GM21528 (cell line): ENCODE measurements at regions not wholly inside any gene's neighbourhood (a gene's known extent, or its start where the extent isn't known, plus 50 kb on each side); places are given as distances from the start of the nearest gene placed in this dataset.

ENCODE experiments used
- ATAC-seq: cut with Tn5 transposase; IDR thresholded peaks from one replicate; pipeline ENCODE4 v1.9.1; 2021; ENCODE audit warnings: mild to moderate bottlenecking, moderate library complexity; ENCODE audit not compliant: unreplicated experiment, low FRiP score

DNA sequence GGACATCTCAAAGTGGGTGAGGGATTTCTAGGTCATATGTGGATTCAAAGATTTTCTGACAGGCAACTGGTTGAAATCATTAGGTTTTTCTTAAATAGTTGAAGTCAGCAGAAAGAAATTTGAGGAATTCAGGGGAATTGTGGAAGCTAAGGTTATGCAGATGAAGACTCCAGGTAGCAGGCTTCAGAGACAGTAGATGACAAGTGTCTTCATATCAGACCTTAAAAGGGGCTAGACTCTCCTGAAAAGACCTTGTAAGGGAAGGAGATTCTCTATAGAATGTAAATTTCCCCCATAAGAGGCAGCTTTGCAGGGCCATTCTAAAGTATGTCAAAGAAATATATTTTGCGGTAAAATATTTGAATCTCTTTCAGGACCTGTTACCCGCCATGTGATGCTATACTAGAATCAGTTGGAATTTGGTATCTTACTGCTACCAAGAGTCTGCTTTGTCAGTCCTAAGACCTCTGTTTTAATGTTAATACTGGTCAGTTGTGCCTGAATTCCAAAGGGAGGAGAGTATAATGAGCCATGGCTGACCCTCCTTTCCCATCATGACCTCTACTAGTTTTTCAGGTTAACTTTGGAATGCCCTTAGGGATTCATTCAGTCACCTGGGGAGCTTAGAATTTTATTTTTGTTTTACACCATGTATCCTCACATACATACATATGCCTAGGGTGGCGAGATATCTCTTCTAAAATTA lies 1115.5 kb upstream of the SLC10A2 start:
- ATAC-seq: no peak

DNA sequence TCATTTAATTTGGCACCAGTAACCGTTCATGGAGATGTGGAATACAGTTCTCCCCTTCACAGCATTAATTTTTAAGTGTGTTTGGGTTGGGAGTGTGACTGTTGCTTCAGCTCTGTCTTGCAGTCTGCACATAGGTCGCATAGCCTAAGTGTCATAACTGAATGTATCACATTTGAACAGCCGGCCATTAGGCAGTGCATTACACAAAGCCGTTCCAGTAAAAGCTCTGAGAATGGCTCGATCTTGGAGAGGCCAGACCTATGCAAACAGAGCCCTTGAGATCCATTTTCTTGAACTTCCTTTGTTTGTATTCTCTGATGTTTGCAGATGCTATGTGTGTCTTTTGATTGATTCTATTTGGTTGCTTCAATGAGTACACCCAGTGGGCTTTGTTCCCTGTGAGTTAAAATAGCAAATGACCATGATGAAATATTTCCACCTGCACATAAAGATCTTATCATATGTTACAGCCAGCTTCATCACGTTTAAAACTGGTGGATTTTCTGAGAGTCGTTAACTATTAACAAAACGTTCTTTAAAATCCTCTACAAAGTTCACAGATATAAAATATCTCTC lies 1104.9 kb upstream of the SLC10A2 start:
- no peak for ATAC-seq

DNA sequence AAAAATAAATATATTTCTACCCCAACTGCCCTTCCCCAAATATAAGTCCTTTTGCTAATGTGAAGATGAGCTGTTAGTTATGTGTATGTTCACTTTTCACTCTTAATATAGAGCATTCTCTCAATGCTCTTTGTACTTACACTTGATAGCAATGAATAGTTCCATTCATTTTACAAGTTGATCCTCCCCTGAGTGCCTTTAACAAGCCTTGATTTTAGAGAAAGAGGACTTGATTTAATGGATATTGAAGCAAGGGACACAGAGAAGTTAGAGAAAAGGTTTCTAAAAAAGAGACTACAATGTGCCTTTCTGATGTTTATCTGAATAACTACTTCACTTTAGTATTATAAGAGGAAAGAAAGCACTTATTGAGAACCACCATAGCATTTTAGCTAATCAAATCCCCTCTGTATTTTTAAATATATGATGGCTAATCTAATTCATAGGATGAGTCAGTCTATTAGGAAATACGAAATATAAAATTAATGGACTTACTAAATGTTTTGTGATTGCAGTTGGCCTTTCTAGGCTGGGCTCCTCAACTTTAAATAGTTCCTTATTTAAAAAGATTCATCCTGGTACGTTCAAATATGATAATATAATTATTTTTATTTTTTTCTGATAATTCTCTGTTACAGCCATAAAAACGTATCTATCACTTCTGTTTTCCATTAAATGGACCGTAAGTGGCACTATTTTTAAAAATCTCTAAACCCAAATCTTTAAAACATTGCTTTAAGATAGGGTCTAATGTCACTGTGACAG lies 1097.8 kb upstream of the SLC10A2 start:
- no peak for ATAC-seq

DNA sequence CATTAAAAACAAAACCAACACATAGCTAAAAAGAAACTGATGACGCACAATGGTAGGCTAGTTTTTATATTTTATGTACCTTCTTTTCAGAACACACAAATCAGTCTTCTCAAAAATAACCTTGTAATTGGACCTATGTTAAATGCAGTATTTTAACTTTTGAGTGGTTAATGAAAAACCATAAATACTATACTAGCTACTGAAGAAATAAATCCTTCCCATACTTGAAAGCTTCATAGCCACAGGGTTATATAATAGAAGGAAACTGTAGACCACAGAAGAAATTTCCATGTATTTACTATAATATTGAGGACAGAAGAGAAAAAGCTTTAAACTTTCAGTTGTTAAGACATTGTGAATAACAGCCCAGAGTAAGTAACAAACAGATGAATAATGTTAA lies 1094.3 kb upstream of the SLC10A2 start:
- ATAC-seq: no peak

DNA sequence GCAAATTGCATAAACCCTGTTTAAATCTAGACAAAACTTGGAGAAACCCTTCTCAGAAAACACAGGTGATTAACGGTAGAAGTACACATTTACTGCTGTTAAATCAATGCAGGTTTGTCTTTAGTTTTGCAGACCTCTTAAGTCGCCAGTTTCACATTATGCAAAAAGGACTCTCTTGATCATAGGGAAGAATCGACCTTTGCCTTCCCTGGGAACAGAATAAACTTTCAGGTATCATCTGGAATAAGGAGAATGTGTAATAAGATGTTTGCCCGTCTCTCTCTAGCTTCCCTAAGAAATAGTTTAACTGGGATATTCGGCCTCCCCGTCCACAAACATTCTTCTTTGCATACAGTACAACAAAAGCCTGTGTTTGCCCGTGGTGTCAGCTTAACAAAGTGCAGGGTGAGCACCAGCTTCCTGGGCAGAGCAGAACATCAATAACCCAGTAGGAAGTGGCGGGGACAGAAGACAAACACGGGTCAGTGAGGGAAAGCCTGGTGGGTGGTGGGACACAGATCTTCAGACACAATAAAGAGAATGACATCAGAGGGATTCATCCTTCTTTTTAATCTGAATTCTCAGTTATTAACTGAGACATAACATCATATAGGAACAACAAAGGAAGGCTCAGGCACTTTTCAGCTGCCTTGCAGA lies 1077.7 kb upstream of the SLC10A2 start:
- ATAC-seq: no peak

DNA sequence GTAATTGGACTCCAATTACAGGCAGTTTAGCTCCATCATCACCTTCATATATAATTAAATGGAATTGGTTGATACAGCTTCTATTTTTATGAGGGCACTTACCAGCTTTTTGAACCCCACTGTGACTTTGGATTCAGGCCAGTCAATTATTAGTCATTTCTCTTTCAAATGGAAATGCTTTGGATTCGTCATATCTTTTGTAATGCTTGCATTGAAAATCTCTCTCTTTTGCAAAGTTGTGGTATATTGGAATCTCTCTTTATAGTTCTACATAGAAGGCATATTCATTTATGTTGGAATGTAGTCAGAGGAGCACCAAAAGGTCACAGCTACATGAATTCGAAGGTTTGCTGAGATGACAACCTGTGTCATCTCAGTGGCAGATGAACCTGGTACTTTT lies 1074.3 kb upstream of the SLC10A2 start:
- no peak for ATAC-seq

DNA sequence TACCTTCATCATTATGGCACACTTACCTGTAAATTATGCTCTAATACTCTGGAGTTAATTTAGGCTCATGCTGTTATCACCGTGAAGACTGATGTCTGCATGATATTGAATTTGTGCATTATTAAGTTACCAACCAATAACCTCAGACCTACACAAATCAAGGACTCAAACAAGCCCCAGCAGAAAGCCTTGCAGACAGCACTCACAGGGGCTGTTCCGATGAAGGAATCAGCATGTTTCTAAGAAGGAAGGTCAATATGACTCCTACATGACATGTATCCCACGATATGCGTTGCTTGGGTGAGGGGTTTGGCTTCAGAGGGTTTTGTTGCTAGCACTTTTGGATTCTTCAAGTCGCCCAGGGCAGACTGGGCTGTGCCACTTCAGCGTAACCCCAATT lies 1071.2 kb upstream of the SLC10A2 start:
- no peak for ATAC-seq

DNA sequence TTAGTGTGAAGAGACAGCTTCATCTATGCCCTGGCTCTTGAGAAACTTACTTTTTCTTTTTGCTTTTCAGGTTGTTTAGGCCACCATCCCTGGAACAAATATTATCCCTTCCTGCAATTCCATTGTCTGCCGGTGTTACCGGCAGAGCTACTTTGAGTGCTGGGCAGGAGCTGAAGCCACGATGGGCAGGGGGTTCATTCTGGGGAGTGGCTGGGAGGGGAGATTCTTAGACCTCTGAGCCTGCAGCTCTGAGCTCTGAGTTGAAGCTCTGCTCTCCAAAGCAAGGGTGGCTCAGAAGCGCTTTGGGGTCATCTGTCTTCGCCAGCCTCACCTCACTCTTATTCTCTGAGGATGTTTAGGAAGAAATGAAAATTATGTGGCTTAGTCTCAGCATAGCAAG lies 1066.6 kb upstream of the SLC10A2 start:
- ATAC-seq: no peak

DNA sequence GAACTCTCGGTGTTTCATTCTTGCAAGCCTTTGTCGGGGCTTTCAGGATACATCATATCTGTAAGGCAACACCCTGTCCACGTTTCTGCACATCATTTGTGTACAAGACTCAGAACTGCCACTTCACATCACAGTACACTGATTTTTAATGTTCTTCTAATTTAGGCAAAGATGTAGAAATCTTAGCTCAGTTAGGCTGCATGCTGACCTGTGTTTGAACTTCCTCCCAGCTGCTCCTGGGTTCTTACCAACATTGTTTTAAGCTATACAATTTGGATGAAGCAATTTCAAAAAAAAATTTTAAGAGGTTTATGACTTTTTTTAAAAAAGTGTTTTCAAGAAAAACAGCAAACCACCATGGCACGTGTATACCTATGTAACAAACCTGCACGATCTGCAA lies 1047.9 kb upstream of the SLC10A2 start:
- no peak for ATAC-seq

DNA sequence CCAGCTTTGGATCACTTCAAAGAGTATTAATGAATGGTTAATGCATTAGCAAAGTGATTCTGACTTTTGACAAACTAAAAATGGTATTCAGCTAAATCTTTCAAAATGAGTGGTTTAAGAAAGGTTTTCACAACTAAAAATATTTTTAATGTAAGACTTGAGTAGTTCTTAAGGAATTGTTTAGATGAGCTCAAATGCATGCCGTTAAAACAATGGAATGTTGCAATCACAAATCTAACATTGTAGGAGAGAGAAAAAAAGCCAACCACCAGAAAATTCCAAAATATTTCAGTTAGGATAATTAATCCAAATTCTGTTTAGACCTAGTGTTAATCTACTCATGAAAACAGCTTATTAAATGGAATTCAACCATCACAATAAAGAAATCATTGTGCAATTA lies 1044.8 kb upstream of the SLC10A2 start:
- no peak for ATAC-seq

DNA sequence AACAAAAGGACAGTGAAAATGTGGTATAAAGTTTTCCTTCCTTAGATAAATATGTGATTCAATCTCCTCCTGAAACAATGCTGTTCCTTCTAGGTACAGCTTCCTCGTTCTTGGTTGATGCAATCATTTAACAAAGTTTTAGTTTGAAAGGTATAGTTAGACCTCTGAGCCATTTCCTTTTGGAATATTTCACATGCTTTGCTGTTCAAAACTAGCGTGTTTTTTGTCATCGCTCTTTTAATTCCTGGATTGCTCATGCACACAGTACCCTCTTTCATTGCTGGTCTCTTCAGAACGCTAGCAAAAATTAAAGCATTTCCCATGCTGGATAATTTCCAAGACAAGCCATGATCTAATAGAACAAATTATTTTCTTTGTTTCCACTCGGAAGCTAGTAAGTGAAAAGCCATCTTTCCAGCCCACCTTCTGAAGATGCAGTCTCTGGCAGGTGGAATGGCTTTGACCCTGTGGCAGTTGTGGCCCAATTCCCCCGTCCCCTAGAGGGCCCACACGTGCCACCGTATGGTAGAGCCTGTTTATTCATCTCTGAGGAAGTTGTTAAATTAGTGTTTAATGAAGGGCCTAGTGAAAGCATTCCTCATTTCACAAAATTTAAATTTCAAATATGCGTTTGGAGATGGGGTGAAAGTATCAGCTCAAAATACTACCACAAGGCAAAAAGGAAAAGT lies 1040.6 kb upstream of the SLC10A2 start:
- no peak for ATAC-seq

DNA sequence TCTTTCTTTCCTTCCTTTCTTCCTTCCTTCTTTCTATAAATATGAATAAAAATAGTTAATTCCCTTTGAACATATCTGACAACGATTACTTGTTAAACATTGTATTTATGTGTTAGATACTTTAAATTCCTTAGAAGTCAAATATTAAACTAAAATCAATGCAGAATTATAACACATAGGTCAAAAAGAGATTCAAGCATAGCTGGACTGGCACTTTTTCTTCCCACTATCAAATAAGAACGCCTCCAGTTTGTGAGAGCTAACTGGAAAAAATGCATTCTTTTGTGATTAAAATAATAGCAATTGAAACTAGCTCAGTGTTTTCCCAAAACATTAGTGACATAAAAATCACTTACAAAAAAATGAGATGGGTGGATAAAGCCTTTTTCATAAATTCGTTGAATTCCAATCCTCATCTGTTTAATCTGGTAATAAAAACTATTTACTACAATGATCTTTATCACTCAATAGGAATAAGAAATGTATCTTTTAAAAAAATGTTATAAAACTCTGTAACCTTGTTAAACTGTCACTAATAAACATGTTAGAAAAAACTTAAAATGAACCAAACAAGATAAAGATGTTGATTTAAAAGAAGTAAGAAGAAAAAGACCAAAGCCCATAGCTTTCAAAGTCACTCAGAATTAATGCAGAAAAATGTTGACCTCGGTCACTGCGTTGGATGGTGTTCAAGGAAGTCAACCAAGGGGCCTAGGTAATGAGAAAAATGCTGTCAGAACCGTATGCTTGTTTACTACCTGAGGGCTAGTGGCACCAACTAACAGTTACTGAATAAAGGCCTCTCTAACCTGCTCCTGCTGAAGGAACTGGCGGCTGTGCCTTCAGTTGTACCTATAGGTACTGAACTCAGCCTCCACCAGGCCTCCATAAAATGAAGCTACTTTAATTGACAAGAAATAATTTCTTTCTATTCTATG lies 1039.5 kb upstream of the SLC10A2 start:
- no peak for ATAC-seq

DNA sequence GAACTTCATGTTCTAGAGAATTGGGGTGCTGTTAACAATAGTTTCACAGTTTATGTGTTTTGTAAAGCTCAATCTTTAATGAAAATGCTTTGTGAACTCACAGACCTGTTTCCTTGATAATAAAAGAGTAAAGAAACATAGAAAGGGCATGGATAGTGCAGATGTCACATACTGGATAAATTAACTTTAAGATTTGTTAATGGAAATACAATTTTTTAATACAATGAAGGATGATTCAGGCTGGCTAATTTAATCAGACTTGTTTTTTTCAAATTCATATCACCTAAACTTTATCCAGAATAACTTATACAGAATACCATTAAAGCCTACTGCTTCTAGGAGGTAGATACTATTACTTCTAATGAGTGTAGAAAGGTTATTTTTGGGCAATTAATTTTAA lies 1033.5 kb upstream of the SLC10A2 start:
- no peak for ATAC-seq

DNA sequence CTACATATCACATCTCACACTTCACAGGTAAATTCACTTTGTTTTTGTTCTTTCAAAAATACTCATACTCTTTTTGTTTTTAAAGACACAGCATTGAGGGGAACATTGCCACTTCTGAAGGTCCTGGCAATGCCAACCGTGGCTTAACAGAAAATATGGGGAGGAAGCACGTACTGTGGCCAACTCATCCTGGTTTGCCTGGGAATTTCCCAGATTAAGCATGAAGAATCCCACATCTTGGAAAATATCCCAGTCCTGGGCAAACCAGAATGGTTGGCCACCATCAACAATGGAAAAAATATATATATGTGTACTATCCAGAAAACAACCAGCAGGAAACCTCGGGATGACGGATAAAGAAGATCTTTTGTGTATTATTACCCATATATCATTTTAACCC lies 1032.2 kb upstream of the SLC10A2 start:
- no peak for ATAC-seq

DNA sequence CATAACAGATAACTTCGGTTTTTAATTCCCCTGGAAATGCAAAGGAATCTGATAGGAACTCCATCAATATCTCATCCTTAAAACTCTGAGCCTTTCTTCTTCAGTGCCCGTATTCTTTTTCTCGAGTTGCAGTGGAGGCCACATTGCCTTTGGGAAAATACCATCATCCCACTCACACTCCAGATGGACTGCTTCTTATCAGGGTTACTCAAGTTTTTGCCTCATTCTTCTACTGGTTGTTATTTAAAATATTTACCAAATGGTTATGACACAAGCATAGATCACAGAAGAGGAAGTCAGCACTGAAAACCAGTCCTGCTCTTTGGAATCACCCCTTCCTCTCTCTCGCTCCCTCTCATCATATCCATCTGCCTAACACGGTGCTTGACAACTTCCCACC lies 1020.5 kb upstream of the SLC10A2 start:
- ATAC-seq: no peak

DNA sequence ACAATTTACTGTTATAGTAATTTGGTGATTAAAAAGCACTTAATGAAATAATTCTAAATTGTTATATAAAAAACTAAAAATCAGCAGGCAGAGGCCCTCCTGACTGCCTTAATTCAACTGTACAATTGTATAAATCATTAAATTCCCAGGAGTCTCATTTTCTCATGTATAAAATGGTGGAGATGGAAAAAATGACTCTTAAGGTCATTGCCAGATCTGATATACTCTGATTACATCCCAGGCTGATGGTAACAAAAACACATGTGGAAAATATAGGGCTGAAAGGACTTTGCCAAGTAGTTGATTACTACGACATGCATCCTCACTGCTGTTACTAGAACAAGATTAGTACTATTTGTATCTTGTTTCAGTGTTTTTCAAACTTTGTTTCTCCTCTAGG lies 1020.0 kb upstream of the SLC10A2 start:
- no peak for ATAC-seq

DNA sequence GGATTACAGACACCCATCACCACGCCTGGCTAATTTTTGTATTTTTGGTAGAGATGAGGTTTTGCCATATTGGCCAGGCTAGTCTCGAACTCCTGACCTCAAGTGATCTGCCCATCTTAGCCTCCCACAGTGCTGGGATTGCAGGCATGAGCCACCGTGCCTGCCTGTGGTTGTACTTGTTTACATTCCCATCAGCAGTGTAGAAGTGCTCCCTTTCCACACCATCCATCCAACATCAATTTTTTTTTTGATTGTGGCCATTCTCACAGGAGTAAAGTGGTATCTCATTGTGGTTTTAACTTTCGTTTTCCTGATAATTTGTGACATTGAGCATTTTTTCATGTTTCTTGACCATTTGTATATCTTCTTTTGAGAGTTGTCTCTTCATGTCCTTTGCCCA lies 1019.4 kb upstream of the SLC10A2 start:
- ATAC-seq: no peak

DNA sequence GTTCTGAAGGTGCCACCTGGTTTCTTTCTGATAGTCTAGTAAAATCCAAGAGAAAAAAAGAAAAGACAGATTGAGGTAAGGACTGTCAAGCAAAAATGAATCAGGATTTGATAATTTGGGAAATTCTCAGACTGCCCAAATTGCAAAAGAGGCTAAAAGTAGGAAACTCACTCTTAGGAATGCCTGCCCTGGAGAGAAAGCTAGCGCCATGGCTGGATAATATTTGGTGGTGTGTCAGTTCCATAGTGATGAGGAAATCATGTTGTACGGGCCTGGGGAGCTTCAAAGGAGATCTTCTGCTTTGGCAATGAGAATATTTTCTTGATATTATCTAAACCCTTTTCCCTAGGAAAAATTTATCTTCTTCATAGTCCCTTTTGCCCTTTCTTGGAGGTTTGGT lies 1008.1 kb upstream of the SLC10A2 start:
- no peak for ATAC-seq

DNA sequence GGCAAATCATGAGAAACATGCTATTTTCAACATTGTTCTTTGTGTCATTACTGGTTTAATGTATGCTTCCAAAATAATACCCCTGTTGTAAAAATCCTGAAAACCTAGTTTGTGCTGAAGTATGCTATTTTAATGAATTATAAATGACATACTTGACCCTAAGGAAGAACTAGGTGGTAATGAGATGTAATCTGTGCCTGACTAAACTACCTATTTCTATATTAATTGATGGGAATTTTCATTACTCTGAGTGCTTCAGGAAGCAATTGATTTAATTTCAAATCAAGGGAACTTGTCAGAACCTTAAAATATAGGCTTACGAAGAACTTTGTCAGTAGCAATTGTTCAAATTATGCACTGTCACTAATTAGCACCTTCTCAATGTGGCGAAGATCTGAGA lies 1005.6 kb upstream of the SLC10A2 start:
- no peak for ATAC-seq

DNA sequence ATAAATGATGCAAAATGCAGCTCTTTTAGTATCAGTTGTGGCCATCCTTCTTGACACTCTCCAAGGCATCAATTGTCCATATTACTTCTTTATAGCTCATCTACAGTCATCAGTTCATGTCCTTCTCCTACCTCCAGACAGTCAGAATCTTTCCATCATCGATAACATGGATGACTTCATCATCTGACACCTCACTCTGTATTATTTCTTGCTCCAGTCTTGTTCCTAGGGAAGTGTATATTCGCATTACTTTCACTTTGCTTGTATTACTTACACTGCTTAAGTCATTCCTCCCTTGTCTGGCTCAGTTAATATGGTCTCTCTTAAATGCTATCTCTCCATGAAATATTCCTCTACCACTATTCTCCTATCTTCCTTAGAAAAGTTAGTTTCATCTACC lies 999.1 kb upstream of the SLC10A2 start:
- no peak for ATAC-seq
